ENCODE measurements at regions not wholly inside any gene's neighbourhood (a gene's known extent, or its start where the extent isn't known, plus 50 kb on each side); places are given as distances from the start of the nearest gene placed in this dataset.

DNA sequence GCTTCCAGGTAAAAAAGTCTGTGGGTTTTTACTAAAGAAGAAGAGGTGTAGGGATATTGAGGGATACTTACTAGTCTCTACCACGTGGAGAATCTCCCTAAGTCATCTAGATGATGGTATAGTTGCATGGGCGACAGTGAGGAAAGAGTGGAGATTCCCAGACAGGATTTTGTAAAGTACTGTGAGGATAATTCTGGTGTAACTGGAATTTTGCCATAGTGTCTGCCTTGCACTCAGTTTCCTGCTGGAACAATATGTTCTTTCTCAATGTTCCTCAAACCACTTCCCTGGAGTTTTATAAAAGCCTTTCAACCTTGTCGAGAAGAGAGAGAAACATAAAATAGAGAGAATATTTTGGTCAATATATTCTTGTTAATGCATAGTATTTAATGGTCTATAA lies 95.1 kb upstream of the WLS start:
- Histone ChIP-seq H2BK12ac (ENCODE audit: low read depth, low read length) (no peak overlapping the region), H3K9me3 (ENCODE audit: insufficient read depth in 2 of 2, low read depth in 1 of 2, low read length in 1 of 2) (no peaks in the 10 kb centered on the region), H2BK120ac (replicated peaks; ENCODE audit: low read depth, low read length) (no peak overlapping the region), H3K36me3 (ENCODE audit: control insufficient read depth in 2 of 4, insufficient read depth in 4 of 4, low read length in 3 of 4) (no peaks in the 10 kb centered on the region), H3K79me1 (ENCODE audit: low read depth, low read length) (no peaks in the 10 kb centered on the region), H3K4me2 (ENCODE audit: insufficient read depth in 1 of 2, low read depth in 2 of 2, low read length in 2 of 2) (no peak overlapping the region), H4K8ac (ENCODE audit: extremely low read depth, insufficient read depth, low read length) (no peak overlapping the region), H3K9ac (replicated peaks in 1 of 4; ENCODE audit: extremely low read depth in 1 of 4, low read depth in 3 of 4, low read length in 3 of 4) (no peak overlapping the region), H3K23ac (ENCODE audit: insufficient read length) (no peak overlapping the region), H2BK5ac (ENCODE audit: low read depth, low read length) (no peak overlapping the region), H2BK15ac (ENCODE audit: low read length) (no peak overlapping the region), H2AK5ac (ENCODE audit: low read depth, low read length) (no peak overlapping the region), H3K4me1 (replicated peaks in 1 of 4; ENCODE audit: control insufficient read depth in 3 of 4, insufficient read depth in 4 of 4, low read length in 3 of 4) (no peaks in the 10 kb centered on the region), H3K27ac (ENCODE audit: low read depth, low read length) (no peak overlapping the region), H4K91ac (replicated peaks; ENCODE audit: insufficient read length, low read length) (no peak overlapping the region), H3K4me3 (ENCODE audit: extremely low read depth in 1 of 4, insufficient read depth in 2 of 4, low read depth in 3 of 4, low read length in 4 of 4) (no peak overlapping the region), H3K56ac (replicated peaks; ENCODE audit: insufficient read length, low read depth, low read length) (no peak overlapping the region), H2AFZ (ENCODE audit: low read length) (no peak overlapping the region), H3K27me3 (replicated peaks in 1 of 4; ENCODE audit: control insufficient read depth in 3 of 4, extremely low read depth in 1 of 4, insufficient read depth in 3 of 4, low read length in 3 of 4) (no peaks in the 10 kb centered on the region), H4K20me1 (replicated peaks in 1 of 2; ENCODE audit: control insufficient read depth in 1 of 2, insufficient read depth in 2 of 2, low read length in 2 of 2) (peaks cover 0 to 2% of the 10 kb centered on the region in 2 experiments), H3K4ac (replicated peaks; ENCODE audit: insufficient read length, low read depth, low read length) (no peak overlapping the region), H2BK20ac (ENCODE audit: low read length) (no peak overlapping the region), H3K23me2 (ENCODE audit: low read depth, low read length) (no peaks in the 10 kb centered on the region), H4K5ac (ENCODE audit: insufficient read length, low read depth, low read length) (no peak overlapping the region), H3K14ac (ENCODE audit: insufficient read length) (no peak overlapping the region), H3K79me2 (ENCODE audit: control insufficient read depth in 1 of 2, insufficient read depth in 2 of 2, low read length in 2 of 2) (no peaks in the 10 kb centered on the region), H3K18ac (ENCODE audit: extremely low read depth, low read length) (no peak overlapping the region)
- FAIRE-seq (no peak), DNase-seq (ENCODE audit: low read depth in 1 of 2, low spot score in 2 of 2) (no peak)
- 84% methylated on average over 3 of the region's 3 CpGs; no CpG with 5 or more reads in 1 of the 2 experiments for WGBS, 2 experiments (ENCODE audit: extremely low coverage in 1 of 2, insufficient coverage in 1 of 2, insufficient read length in 1 of 2, insufficient replicate concordance in 2 of 2, low coverage in 1 of 2, low lambda C conversion rate in 2 of 2, missing lambda C conversion rate in 1 of 2)
- POLR2A ChIA-PET (ENCODE audit: partially characterized antibody): no interaction called here
- no peak for TF ChIP-seq POLR2A (IDR thresholded peaks at IDR 0.05; ENCODE audit: control extremely low read depth in 1 of 2, low read depth in 2 of 2, low read length in 2 of 2)
- CTCF ChIA-PET (ENCODE audit: partially characterized antibody): interaction anchor here (1.0 to 10.3 kb wide), 4 partner anchors 17 to 208 kb away, joined by 3 to 154 read pairs (median 34); no protein-coding TSS in a partner anchor
